ENCODE measurements at regions not wholly inside any gene's neighbourhood (a gene's known extent, or its start where the extent isn't known, plus 50 kb on each side); places are given as distances from the start of the nearest gene placed in this dataset.

DNA sequence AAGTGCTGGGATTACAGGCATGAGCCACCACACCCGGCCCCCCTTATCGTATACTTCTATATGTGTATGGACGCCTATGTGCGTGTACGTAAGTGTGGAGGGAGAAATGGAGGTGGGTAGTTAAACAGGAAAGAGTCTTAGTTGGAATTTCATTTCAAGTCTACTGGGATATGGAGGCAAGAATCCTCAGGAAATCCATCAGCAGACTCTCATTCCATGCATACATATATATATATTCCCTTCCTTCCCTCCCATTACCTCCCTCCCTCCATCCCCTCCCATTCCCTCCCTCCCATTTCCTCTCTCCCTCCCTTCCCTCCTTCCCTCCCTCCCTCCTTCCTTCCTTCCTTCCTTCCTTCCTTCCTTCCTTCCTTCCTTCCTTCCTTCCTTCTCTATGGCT, 391.7 kb upstream of the RBFOX1 start:
- Histone ChIP-seq H3K27me3 (ENCODE audit: control insufficient read depth, insufficient read depth, low read length) (no peaks in the 10 kb centered on the region), H3K36me3 (ENCODE audit: control insufficient read depth, insufficient read depth, low read length) (no peaks in the 10 kb centered on the region), H3K4me3 (ENCODE audit: low read depth, low read length) (no peak overlapping the region)
- ChIA-PET POLR2A (no interaction called here), CTCF (no interaction called here)
- TF ChIP-seq, protein P1, sequence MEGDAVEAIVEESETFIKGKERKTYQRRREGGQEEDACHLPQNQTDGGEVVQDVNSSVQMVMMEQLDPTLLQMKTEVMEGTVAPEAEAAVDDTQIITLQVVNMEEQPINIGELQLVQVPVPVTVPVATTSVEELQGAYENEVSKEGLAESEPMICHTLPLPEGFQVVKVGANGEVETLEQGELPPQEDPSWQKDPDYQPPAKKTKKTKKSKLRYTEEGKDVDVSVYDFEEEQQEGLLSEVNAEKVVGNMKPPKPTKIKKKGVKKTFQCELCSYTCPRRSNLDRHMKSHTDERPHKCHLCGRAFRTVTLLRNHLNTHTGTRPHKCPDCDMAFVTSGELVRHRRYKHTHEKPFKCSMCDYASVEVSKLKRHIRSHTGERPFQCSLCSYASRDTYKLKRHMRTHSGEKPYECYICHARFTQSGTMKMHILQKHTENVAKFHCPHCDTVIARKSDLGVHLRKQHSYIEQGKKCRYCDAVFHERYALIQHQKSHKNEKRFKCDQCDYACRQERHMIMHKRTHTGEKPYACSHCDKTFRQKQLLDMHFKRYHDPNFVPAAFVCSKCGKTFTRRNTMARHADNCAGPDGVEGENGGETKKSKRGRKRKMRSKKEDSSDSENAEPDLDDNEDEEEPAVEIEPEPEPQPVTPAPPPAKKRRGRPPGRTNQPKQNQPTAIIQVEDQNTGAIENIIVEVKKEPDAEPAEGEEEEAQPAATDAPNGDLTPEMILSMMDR (IDR thresholded peaks at IDR 0.05; ENCODE audit: insufficient read depth, low read depth, low read length), result no peak
- no peak for DNase-seq (ENCODE audit: low read depth)

DNA sequence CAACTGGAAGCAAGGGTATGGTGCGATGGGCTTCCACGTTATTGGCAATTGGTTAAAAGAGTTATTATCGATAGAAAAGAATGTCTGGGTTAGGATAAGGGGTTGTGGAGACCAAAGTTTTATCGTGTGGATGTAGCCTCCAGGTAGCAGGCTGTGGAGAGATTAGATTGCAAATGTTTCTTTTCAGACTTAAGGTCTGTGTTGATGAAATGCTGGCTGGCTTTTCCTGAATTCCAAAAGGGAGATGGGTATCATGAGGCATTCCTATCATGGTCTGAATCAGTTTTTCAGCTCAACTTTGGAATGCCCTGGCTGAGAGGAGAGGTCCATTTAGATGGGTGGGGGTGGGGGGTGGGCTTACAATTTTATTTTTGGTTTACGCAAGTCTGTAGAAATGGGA, 395.0 kb upstream of the RBFOX1 start:
- no peak overlapping the region for H3K4me3 ChIP-seq (ENCODE audit: low read depth, low read length)
- no peak for DNase-seq (ENCODE audit: low read depth)
- CTCF ChIA-PET, result no interaction called here
- POLR2A ChIA-PET, result no interaction called here
- H3K36me3 ChIP-seq (ENCODE audit: control insufficient read depth, insufficient read depth, low read length), result no peaks in the 10 kb centered on the region
- TF ChIP-seq, protein P1 (IDR thresholded peaks at IDR 0.05; ENCODE audit: insufficient read depth, low read depth, low read length), result no peak
- no peaks in the 10 kb centered on the region for H3K27me3 ChIP-seq (ENCODE audit: control insufficient read depth, insufficient read depth, low read length)

DNA sequence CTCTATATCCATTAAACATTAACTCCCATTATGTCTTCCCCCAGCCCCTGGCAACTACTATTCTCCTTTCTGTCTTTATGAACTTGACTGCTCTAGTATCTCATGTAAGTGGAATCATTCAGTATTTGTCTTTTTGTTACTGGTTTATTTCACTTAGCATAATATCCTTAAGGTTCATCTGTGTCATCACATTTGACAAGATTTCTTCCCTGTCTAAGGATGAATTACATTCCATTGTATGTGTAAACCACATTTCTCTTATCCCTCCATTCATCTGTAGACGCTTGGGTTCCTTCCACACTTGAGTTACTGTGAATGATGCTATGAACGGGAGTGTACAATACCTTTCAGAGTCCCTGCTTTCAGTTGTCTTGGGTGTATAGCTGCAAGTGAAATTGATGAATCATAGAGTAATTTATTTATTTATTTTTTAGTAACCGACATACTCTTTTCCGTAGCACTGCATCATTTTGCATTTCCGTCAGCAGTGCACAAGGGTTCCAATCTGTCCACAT, 399.7 kb upstream of the RBFOX1 start:
- CTCF ChIA-PET, result no interaction called here
- no peak for DNase-seq (ENCODE audit: low read depth)
- H3K36me3 ChIP-seq (ENCODE audit: control insufficient read depth, insufficient read depth, low read length), result no peaks in the 10 kb centered on the region
- H3K4me3 ChIP-seq (ENCODE audit: low read depth, low read length), result no peak overlapping the region
- TF ChIP-seq, protein P1 (IDR thresholded peaks at IDR 0.05; ENCODE audit: insufficient read depth, low read depth, low read length), result no peak
- H3K27me3 ChIP-seq (ENCODE audit: control insufficient read depth, insufficient read depth, low read length), result no peaks in the 10 kb centered on the region
- POLR2A ChIA-PET, result no interaction called here

DNA sequence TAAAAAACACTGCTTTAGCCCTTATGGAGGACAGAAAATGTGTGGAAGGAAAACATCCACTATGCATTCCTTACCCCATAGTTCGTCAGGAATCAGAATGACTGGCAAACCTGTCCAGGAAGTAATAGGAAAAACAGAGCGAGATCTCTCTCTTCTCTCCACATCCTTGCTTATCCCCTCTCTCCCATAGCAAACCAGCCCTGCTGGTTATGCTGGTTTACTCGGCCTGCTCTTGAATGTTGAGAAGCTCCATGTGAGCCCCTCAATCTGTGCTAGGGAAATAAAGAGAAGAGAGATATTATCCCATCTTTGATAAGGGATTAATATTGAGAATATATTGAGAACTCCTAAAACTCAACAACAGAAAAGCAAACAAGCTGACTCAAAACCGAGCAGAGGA, 402.8 kb upstream of the RBFOX1 start:
- TF ChIP-seq, protein P1 (IDR thresholded peaks at IDR 0.05; ENCODE audit: insufficient read depth, low read depth, low read length), result no peak
- ChIA-PET CTCF (no interaction called here), POLR2A (no interaction called here)

DNA sequence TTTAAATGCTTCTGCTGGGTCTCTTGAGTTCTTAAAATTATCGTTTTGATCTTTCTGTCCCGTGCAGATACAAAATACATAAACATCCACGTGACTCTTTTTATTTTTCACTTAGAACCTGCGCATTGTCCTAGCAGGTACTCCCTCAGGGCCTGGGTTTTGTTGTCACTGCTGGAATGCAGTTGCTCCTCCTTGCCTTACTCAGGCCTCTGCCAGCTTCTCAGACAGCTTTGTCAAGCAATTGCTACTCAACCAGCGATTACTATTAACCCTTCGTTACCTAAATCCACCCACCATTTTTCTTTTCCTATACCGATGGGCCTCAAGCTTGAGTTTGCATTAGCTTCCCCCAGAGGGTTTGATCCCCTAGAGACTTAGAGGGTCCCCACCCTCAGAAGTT, 405.9 kb upstream of the RBFOX1 start:
- DNase-seq (ENCODE audit: low read depth), result no peak
- CTCF ChIA-PET, result no interaction called here
- H3K36me3 ChIP-seq (ENCODE audit: control insufficient read depth, insufficient read depth, low read length), result no peaks in the 10 kb centered on the region
- no peaks in the 10 kb centered on the region for H3K27me3 ChIP-seq (ENCODE audit: control insufficient read depth, insufficient read depth, low read length)
- TF ChIP-seq, protein P1 (IDR thresholded peaks at IDR 0.05; ENCODE audit: insufficient read depth, low read depth, low read length), result no peak
- H3K4me3 ChIP-seq (ENCODE audit: low read depth, low read length), result no peak overlapping the region
- POLR2A ChIA-PET, result no interaction called here

More for the DNA sequence above, 402.8 kb upstream of the RBFOX1 start:
- H3K27me3 ChIP-seq (ENCODE audit: control insufficient read depth, insufficient read depth, low read length), result no peaks in the 10 kb centered on the region
- H3K4me3 ChIP-seq (ENCODE audit: low read depth, low read length), result no peak overlapping the region
- no peaks in the 10 kb centered on the region for H3K36me3 ChIP-seq (ENCODE audit: control insufficient read depth, insufficient read depth, low read length)
- DNase-seq (ENCODE audit: low read depth), result no peak
